ENCODE measurements at regions not wholly inside any gene's neighbourhood (a gene's known extent, or its start where the extent isn't known, plus 50 kb on each side); places are given as distances from the start of the nearest gene placed in this dataset.

GRCh38 chrX:5474282-5474681, 754.4 kb downstream of the NLGN4X start:
- H3K36me3 ChIP-seq = no peaks in the 10 kb centered on the region
- H3K4me1 ChIP-seq (replicated peaks) = no peaks in the 10 kb centered on the region
- intact Hi-C loops (cut with DNase I) = no loop called here
- DNase-seq (ENCODE audit: low spot score) = no peak
- no peak overlapping the region for H3K4me3 ChIP-seq
- H3K27ac ChIP-seq = no peak overlapping the region
- TF ChIP-seq POLR2A (IDR thresholded peaks at IDR 0.05) (no peak), POLR2AphosphoS5 (IDR thresholded peaks at IDR 0.05) (no peak), CTCF (IDR thresholded peaks at IDR 0.05) (no peak)
- 88% methylated on average over 4 of the region's 4 CpGs for WGBS
- no peaks in the 10 kb centered on the region for H3K27me3 ChIP-seq (replicated peaks; ENCODE audit: insufficient read depth)
- H3K9me3 ChIP-seq = no peaks in the 10 kb centered on the region

GRCh38 chrX:5458300-5458842, 770.3 kb downstream of the NLGN4X start:
- no peak for TF ChIP-seq CTCF (IDR thresholded peaks at IDR 0.05)
- no peak for TF ChIP-seq POLR2A (IDR thresholded peaks at IDR 0.05)
- no peak for TF ChIP-seq POLR2AphosphoS5 (IDR thresholded peaks at IDR 0.05)
- no peak overlapping the region for H3K27ac ChIP-seq
- no peak overlapping the region for H3K4me3 ChIP-seq
- no peaks in the 10 kb centered on the region for H3K36me3 ChIP-seq
- DNase-seq (ENCODE audit: low spot score) = no peak
- 78% methylated on average over 6 of the region's 6 CpGs for WGBS
- H3K27me3 ChIP-seq (replicated peaks; ENCODE audit: insufficient read depth) = no peaks in the 10 kb centered on the region
- H3K9me3 ChIP-seq = no peaks in the 10 kb centered on the region
- no peaks in the 10 kb centered on the region for H3K4me1 ChIP-seq (replicated peaks)
- intact Hi-C loops (cut with DNase I) = no loop called here

- H3K4me1 ChIP-seq (replicated peaks) = no peaks in the 10 kb centered on the region
- H3K4me3 ChIP-seq = no peak overlapping the region
- no peaks in the 10 kb centered on the region for H3K36me3 ChIP-seq
- intact Hi-C loops (cut with DNase I) = no loop called here
- DNase-seq (ENCODE audit: low spot score) = no peak
- 0% methylated on average over 1 of the region's 1 CpG for WGBS
- TF ChIP-seq POLR2A (IDR thresholded peaks at IDR 0.05) = no peak
- no peak for TF ChIP-seq CTCF (IDR thresholded peaks at IDR 0.05)
- no peak for TF ChIP-seq POLR2AphosphoS5 (IDR thresholded peaks at IDR 0.05)
- H3K9me3 ChIP-seq = no peaks in the 10 kb centered on the region
- H3K27ac ChIP-seq = no peak overlapping the region
- no peaks in the 10 kb centered on the region for H3K27me3 ChIP-seq (replicated peaks; ENCODE audit: insufficient read depth)
Observed at GRCh38 chrX:5449323-5449722, 779.3 kb downstream of the NLGN4X start.

GRCh38 chrX:5431823-5432222, 796.8 kb downstream of the NLGN4X start:
- TF ChIP-seq POLR2A (IDR thresholded peaks at IDR 0.05) (no peak), CTCF (IDR thresholded peaks at IDR 0.05) (no peak)
- Histone ChIP-seq H3K36me3 (no peaks in the 10 kb centered on the region), H3K27ac (no peak overlapping the region), H3K4me3 (no peak overlapping the region), H3K4me1 (replicated peaks) (no peaks in the 10 kb centered on the region), H3K9me3 (no peaks in the 10 kb centered on the region), H3K27me3 (replicated peaks; ENCODE audit: insufficient read depth) (no peaks in the 10 kb centered on the region)
- intact Hi-C loops (cut with DNase I) = no loop called here
- DNase-seq (ENCODE audit: low spot score) = no peak

- H3K36me3 ChIP-seq = no peaks in the 10 kb centered on the region
- DNase-seq (ENCODE audit: low spot score) = no peak
- intact Hi-C loops (cut with DNase I) = no loop called here
Observed at GRCh38 chrX:5425119-5425518, 803.5 kb downstream of the NLGN4X start.

More at GRCh38 chrX:5425119-5425518, 803.5 kb downstream of the NLGN4X start:
- no peak overlapping the region for H3K27ac ChIP-seq
- no peak overlapping the region for H3K4me3 ChIP-seq
- no peaks in the 10 kb centered on the region for H3K27me3 ChIP-seq (replicated peaks; ENCODE audit: insufficient read depth)
- TF ChIP-seq CTCF (IDR thresholded peaks at IDR 0.05) = no peak
- TF ChIP-seq POLR2A (IDR thresholded peaks at IDR 0.05) = no peak
- TF ChIP-seq POLR2AphosphoS5 (IDR thresholded peaks at IDR 0.05) = no peak
- no peaks in the 10 kb centered on the region for H3K4me1 ChIP-seq (replicated peaks)
- H3K9me3 ChIP-seq = no peaks in the 10 kb centered on the region
